CD4-positive, alpha-beta memory T cell (primary cell): ENCODE measurements at regions not wholly inside any gene's neighbourhood (a gene's known extent, or its start where the extent isn't known, plus 50 kb on each side); places are given as distances from the start of the nearest gene placed in this dataset.

Experiments used
- CTCF ChIA-PET: fragments of 350-600 bp; sonication (Branson Sonifier 250); formaldehyde crosslinking; loops from one replicate; lab custom pipeline; 2021; ENCODE audit warnings: inconsistent platforms; ENCODE audit not compliant: partially characterized antibody; lab: Charles Lee
- POLR2A ChIA-PET: fragments of 350-600 bp; sonication (Branson Sonifier 250); formaldehyde crosslinking; loops from one replicate; lab custom pipeline; 2021; ENCODE audit not compliant: partially characterized antibody; lab: Charles Lee
- DNase-seq, 5 donors: peaks; one replicate each; pipeline versions ENCODE4 v3.0.0 to v3.0.0-alpha.2; 2020 to 2022; ENCODE audit warnings: mixed read lengths in 1 of 5
- H3K27ac ChIP-seq: one replicate; pipeline ENCODE4 v1.7.0; 2013; ENCODE audit warnings: low read depth, low read length
- H3K27me3 ChIP-seq: 2 replicates; pipeline ENCODE4 v1.7.0; 2013; ENCODE audit warnings: mild to moderate bottlenecking, low read length, moderate library complexity; ENCODE audit not compliant: insufficient read depth
- H3K36me3 ChIP-seq: 2 replicates; pipeline ENCODE4 v1.7.0; 2013; ENCODE audit warnings: mild to moderate bottlenecking, low read length, moderate library complexity; ENCODE audit not compliant: insufficient read depth
- H3K4me1 ChIP-seq: 2 replicates; pipeline ENCODE4 v1.7.0; 2013; ENCODE audit warnings: mild to moderate bottlenecking, low read length, moderate library complexity; ENCODE audit not compliant: insufficient read depth
- H3K4me3 ChIP-seq, 2 donors: one replicate each; pipeline ENCODE4 v1.7.0; 2013; ENCODE audit warnings: low read length in 2 of 2, mild to moderate bottlenecking in 1 of 2
- H3K9me3 ChIP-seq, 2 donors: one replicate each; pipeline ENCODE4 v1.7.0; 2013; ENCODE audit warnings: low read length in 2 of 2, control low read depth in 1 of 2; ENCODE audit not compliant: control insufficient read depth in 1 of 2
- H3K27ac Mint-ChIP-seq, 7 donors: one replicate each; pipeline ENCODE4 v1.8.0; 2020 to 2021; ENCODE audit warnings: mixed read lengths in 7 of 7, mild to moderate bottlenecking in 6 of 7, inconsistent platforms in 3 of 7, moderate library complexity in 3 of 7
- H3K27me3 Mint-ChIP-seq, 2 donors: one replicate each; pipeline ENCODE4 v1.8.0; 2020 to 2021; ENCODE audit warnings: mixed read lengths in 2 of 2
- H3K36me3 Mint-ChIP-seq, 2 donors: one replicate each; pipeline ENCODE4 v1.8.0; 2020 to 2021; ENCODE audit warnings: mixed read lengths in 2 of 2, inconsistent platforms in 1 of 2, mild to moderate bottlenecking in 1 of 2
- H3K4me1 Mint-ChIP-seq, 4 donors: one replicate each; pipeline ENCODE4 v1.8.0; 2020 to 2021; ENCODE audit warnings: mixed read lengths in 4 of 4, mild to moderate bottlenecking in 1 of 4
- H3K4me3 Mint-ChIP-seq, 8 donors: one replicate each; pipeline ENCODE4 v1.8.0; 2020 to 2021; ENCODE audit warnings: mixed read lengths in 8 of 8, mild to moderate bottlenecking in 7 of 8, moderate library complexity in 6 of 8, inconsistent platforms in 3 of 8
- H3K9me3 Mint-ChIP-seq, 8 donors: one replicate each; pipeline ENCODE4 v1.8.0; 2020 to 2021; ENCODE audit warnings: mixed read lengths in 8 of 8, mild to moderate bottlenecking in 5 of 8, inconsistent platforms in 3 of 8, moderate library complexity in 1 of 8
- intact Hi-C: fragments of 100-400 bp; cut with micrococcal nuclease; formaldehyde crosslinking; loops from one replicate; pipeline ENCODE4 v1.15.1; 2023

DNA sequence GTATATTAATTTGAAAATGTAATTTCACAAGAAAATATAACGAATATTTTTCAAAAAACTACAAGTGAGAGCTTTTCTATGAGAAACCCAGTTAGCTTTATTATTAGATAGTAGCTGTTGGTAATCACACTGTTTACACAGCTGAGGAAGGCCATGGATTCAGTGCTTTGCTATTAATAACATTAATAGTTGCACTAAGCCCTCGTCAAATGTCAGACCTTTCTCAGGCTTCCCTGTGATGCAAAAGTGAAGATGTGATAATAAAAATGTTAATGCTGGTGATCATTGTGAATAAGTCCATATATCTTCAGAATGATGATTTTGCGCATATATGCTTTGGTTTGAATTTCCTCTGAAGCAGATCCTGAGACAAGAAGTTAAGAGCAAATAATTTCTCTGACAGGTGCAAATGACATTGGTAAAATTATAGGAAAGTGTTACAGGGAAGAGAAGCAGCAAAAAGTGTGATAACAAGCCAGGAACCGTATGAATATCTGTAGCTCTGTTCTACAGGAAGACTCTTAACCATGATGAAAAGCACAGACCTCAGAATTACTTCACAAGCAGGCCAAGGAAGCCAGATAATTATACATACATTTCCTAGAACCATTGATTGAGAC, 56.5 kb upstream of the CNTN6 start:
- H3K27ac ChIP-seq: no peak overlapping the region
- no peak overlapping the region for H3K4me3 Mint-ChIP-seq
- no peaks in the 10 kb centered on the region for H3K4me1 ChIP-seq
- no peak overlapping the region for H3K4me3 ChIP-seq
- H3K27me3 Mint-ChIP-seq: no peaks in the 10 kb centered on the region
- no peaks in the 10 kb centered on the region for H3K4me1 Mint-ChIP-seq
- no peaks in the 10 kb centered on the region for H3K9me3 ChIP-seq
- CTCF ChIA-PET: no interaction called here
- H3K9me3 Mint-ChIP-seq: peaks cover 2 to 23% (median 10%) of the 10 kb centered on the region in 8 donors
- intact Hi-C loops: no loop called here
- POLR2A ChIA-PET: no interaction called here
- H3K36me3 ChIP-seq: no peaks in the 10 kb centered on the region
- no peaks in the 10 kb centered on the region for H3K27me3 ChIP-seq
- DNase-seq: no peak
- no peak overlapping the region for H3K27ac Mint-ChIP-seq
- no peaks in the 10 kb centered on the region for H3K36me3 Mint-ChIP-seq

DNA sequence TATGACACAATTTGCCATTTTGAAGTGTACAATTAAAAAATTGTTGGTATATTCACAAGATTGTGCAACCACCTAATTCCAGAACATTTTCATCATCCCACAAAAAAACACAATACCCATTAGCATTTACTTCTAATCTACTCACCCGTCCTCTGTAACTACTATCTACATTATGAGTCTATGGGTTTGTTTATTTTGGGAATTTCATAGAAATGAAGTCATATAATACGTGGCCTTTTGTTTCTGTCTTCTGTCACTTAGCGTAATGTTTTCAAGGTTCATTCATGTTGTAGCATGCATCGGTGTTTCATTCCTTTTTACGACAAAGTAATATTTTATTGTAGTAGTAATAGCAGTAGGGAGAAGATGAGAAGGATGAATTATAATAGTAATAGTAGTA, 55.2 kb upstream of the CNTN6 start:
- no peaks in the 10 kb centered on the region for H3K4me1 ChIP-seq
- H3K27me3 ChIP-seq: no peaks in the 10 kb centered on the region
- Mint-ChIP-seq H3K27me3 (no peaks in the 10 kb centered on the region), H3K9me3 (peaks cover 2 to 22% (median 9%) of the 10 kb centered on the region in 8 donors), H3K36me3 (no peaks in the 10 kb centered on the region), H3K4me1 (no peaks in the 10 kb centered on the region), H3K4me3 (no peak overlapping the region), H3K27ac (no peak overlapping the region)
- CTCF ChIA-PET: no interaction called here
- POLR2A ChIA-PET: no interaction called here
- no peaks in the 10 kb centered on the region for H3K36me3 ChIP-seq
- no peak for DNase-seq
- no peaks in the 10 kb centered on the region for H3K9me3 ChIP-seq
- no peak overlapping the region for H3K4me3 ChIP-seq
- H3K27ac ChIP-seq: no peak overlapping the region
- intact Hi-C loops: no loop called here
